Uterus (tissue), 2 donors: ENCODE measurements at regions not wholly inside any gene's neighbourhood (a gene's known extent, or its start where the extent isn't known, plus 50 kb on each side); places are given as distances from the start of the nearest gene placed in this dataset.

Experiments used
- CTCF ChIP-seq, 4 experiments: fragments of 200-600 bp in 2 of 4; fragments of 450-650 bp in 2 of 4; sonication (generic) in 2 of 4; IDR thresholded peaks; one replicate each; pipeline ENCODE4 v1.5.1; 2016 to 2019; ENCODE audit warnings: antibody characterized with exemption in 4 of 4, mild to moderate bottlenecking in 2 of 4, moderate library complexity in 1 of 4
- POLR2A ChIP-seq, 2 donors: fragments of 450-650 bp; IDR thresholded peaks; one replicate each; pipeline ENCODE4 v1.6.1; 2016; ENCODE audit warnings: antibody characterized with exemption in 2 of 2, mild to moderate bottlenecking in 1 of 2, moderate library complexity in 1 of 2

- TF ChIP-seq CTCF (IDR thresholded peaks at IDR 0.05) (no peak), POLR2A (IDR thresholded peaks at IDR 0.05) (no peak)
These were observed 84.3 kb upstream of the RALY start for GRCh38 chr20:33909331-33909921.
